NCI-H146 treated with DMSO at 0.1 percent for 48 hours (cell line): ENCODE measurements at regions not wholly inside any gene's neighbourhood (a gene's known extent, or its start where the extent isn't known, plus 50 kb on each side); places are given as distances from the start of the nearest gene placed in this dataset.
"Not testable (repeated sequence)": the region's sequence is repeated elsewhere in the genome, so short reads cannot be mapped to it uniquely, and the experiment has no call there.

Experiments used
- DNase-seq: peaks from one replicate; lab custom pipeline; 2025; ENCODE audit not compliant: unreplicated experiment; lab: John Stamatoyannopoulos, UW

DNA sequence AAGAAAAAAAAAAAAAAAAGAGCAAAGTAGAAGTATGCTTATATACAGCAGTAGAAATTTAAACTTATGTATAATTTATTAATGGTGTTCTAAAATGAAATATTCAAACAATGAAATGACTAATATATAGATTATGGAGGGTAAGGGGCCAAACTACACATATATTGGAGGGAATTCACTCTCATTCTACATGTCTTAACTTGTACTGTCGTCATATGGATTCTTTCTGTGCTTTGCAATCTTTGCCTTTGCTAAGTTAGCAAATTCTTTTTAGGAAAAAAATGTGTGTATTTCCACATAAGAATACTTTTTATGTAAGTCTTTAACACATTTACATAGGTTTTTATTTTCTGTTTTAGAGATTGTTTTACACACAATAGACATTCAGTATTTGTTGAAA, 118.9 kb upstream of the MBNL1 start:
- DNase-seq: no peak

GRCh38 chr3:152151216-152151876, 117.4 kb upstream of the MBNL1 start:
- DNase-seq: no peak

- not testable (repeated sequence) for DNase-seq
Measured at GRCh38 chr3:152151877-152152765, 116.6 kb upstream of the MBNL1 start.

GRCh38 chr3:152153115-152153514, 115.6 kb upstream of the MBNL1 start:
- not testable (repeated sequence) for DNase-seq

DNA sequence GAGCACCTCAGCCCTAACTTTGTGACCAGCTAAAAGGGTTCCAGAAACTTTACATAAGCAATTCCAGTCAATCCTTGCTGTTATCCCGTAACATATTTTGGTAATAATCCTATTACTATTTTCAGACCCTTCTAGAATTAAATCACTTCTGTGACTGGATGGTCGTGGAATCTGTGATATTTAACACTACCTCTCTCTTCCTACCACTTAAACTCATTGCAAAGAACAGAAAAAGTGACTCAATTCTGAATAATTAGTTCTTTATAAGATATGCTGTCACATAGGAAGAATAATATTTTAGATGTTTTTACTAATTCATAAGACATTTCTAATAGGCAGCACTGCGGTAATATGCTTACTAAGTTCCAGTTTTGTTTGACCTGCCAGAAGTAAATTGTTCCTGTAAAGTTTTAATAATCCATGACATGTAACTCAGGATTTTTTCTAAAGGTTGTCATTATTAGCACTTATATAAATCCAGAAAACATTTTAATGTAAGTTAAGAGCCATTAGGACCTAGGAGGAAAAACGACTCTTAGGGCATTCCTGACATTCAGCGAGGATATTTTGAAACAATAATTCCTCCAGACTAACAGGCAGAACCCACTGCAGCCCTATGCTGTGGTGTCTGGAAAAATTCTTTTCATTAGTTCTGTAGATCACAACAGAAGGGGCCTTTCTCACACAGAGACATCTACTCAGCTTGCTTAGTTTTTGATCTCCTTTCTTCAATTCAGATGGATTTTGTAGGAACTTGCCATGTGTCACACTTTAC, 113.3 kb upstream of the MBNL1 start:
- no peak for DNase-seq

GRCh38 chr3:152156880-152157279, 111.8 kb upstream of the MBNL1 start:
- DNase-seq: no peak

DNA sequence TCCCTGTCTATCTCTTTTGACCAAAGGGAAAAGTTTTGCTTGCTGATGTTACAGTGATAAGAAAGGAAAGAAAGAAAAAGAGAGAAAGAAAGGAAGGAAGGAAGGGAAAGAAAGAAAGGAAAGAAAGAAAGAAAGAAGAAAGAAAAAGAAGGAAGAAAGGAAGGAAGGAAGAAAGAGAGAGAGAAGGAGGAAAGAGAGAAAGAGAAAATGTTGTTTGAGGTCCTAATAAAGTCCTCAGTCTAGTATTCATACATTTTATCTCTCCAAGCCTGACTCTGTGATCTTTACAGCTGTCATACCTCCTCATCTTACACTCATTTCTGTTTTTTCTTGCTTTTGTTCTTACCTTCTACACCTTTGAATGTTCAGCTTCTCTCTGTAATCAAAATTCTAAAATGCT, 111.4 kb upstream of the MBNL1 start:
- DNase-seq: no peak

DNA sequence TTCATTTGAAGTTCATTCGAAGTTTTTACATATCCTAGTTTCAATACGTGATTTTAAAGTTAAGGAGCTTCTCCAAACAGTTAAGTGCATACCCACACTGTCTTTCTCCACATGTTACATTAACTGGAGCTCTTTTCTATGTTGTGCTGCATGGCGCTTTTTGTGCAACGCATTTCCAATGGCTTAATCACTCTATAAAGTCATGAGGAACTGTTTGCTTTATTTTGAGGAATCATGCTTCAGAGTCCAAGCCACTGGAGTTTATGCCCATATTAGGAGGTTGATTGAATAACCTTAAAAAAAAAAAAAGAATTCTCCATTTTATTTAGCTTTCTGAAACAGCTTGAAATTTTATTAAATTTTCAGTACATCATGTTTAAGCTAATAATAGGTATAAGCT, 109.4 kb upstream of the MBNL1 start:
- no peak for DNase-seq

DNA sequence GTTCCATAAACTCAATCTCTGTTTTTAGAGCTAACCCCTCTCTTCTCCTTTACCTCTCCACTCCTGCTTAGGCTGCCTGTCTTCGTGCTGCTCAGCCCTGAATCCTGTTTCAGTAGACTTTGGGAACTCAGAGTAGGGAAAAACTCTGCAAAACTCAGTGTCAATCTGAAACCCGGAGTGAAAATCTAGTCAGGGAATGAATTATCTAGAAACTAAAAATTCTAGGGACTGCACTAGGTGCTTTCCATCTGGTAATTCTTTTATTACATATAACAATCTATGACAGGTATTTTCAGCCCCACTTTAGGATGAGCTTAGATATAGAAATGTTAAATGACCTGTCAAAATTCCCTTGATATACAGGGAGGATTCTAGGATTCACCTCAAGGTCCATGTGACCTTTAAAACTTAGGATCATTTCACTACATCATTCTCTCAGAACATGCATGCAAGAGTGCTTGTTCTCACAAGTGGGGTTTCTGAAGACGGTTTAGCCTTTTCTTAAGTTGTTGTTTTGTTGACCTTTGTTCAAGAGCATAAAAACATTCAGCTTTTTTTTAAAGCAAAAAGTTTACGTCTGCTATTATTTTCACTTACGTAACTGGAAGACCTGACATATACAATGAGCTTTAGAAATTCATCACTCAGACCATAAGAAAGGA, 108.2 kb upstream of the MBNL1 start:
- DNase-seq: no peak

GRCh38 chr3:152172460-152172859, 96.3 kb upstream of the MBNL1 start:
- no peak for DNase-seq

DNA sequence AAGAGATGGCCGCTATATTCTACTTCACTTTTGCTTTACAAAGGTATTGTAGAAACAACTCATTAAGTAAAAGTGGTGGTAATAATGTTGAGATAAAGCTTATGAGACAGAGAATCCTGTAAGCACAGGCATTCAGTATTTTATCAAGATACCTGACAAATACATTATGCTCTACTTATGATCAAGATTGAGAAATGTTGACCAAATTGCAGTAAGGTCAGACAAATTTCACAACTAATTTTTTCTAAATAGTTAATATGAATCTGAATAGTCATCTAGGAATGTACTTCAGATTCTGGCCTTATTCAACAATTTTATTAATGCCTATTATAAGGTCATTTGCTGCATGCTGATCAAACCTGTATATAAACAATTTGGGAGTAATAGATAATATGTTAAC, 95.1 kb upstream of the MBNL1 start:
- DNase-seq: no peak

- DNase-seq: no peak
Measured at GRCh38 chr3:152174876-152175527, 93.7 kb upstream of the MBNL1 start.

DNA sequence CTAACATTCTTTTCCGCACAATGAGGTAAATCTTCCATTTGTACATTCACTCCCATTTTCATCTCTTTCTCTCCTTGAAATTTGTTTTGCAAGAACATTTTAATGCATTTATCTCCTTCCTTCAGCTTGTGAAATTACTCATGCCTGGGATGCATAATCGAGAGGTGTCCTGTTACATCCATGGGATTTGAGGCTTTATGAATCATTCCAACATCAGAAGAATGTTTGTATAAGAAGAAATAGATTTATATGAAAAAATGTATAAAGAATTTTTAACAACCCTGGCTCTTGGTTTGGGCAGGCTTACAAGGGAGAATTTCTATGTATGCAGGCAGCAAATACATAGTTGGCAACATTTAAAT, 93.2 kb upstream of the MBNL1 start:
- no peak for DNase-seq

GRCh38 chr3:152176241-152176640, 92.5 kb upstream of the MBNL1 start:
- no peak for DNase-seq

DNA sequence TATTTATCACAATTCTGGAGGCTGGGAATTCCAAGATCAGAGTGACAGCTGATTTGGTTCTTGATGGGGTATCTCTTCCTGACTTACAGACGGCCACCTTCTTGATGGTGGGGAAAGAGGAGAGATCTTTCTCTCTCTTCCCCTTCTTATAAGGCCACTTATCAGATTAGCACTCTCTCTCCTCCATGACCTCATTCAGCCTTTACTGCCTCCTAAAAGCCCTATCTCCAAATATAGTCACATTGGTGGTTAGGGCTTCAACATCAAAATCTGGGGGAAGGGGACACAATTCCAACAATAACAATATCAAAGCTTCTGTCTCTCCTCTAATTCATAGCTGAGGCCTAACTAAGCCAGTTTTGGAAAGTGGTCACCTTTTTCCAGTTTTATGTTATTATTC, 91.7 kb upstream of the MBNL1 start:
- no peak for DNase-seq

DNA sequence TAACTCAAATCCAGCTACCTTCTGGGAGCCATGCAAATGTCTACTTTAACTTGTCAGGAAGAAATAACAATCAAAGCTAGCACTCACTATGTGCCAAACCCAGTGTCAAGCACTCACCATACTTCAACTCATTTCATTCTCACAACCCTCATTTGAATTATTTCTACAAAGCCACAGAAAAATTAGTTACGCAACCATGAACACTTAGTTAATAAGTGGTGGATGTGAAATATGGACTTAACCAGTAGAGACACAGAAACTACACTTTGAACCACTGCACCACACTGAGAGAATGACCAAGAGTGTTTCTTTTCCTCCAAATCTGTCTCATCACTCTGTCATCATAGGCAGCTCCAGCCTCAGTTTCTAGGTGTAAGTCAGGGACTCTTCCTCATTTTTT, 91.0 kb upstream of the MBNL1 start:
- DNase-seq: no peak

DNA sequence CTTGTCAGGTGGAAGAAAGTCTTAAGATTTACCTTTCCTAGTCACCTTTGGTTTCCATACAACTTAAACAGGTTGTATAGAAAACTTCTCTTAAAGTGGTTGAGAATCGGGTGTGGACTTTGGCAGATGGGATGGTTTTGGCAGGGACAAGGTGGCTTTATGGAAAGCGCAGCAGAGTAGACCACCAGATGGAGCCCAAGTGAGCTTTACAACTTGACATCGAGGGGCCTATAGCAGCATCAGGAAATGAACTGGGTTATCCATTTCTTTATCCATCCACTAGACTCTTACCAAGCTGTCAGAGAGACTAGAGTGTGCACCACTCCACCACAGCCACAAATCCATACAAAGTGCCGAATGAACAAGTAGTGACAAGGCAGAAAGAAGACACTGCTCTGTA, 85.3 kb upstream of the MBNL1 start:
- peak; percentile 27 for DNase-seq

- DNase-seq: no peak
Measured at GRCh38 chr3:152184971-152185686, 83.6 kb upstream of the MBNL1 start.

DNA sequence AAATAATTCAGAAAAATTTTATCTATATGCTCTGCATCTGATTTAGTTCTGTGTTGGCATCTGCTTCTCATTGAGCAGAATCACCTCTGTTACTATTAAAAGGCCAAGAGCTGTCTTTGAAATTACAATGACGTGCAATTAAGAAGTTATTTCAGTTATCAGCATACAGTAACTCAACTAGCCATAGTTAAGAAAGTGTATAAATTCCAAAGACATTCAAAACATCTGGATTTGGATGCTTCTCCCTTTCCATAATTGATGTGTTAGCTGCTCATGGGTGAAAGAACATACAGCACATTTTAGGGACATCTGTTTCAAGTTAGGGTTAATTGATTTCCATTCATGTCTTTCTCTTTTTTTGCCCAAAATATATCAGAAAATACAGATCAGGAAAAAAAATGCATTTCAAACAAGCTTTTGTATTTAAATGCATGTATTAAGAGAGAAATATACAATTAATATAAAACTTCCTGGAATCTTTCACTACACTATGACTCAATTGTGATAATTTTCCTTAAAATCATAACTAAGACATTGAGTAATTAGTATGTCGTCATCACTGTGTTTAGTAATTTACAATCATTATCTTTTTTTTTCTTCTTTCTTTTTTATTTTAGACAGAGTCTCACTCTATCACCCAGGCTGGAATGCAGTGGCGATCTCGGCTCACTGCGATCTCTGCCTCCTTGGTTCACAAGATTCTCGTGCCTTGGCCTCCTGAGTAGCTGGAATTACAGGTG, 82.7 kb upstream of the MBNL1 start:
- no peak for DNase-seq
